ENCODE measurements at regions not wholly inside any gene's neighbourhood (a gene's known extent, or its start where the extent isn't known, plus 50 kb on each side); places are given as distances from the start of the nearest gene placed in this dataset.

GRCh38 chr20:6471110-6471647 is 296.3 kb upstream of the BMP2 start:
- ChIA-PET POLR2A (no interaction called here), CTCF (no interaction called here)
- DNase-seq (ENCODE audit: low read depth, low spot score) = no peak
- H3K4me3 ChIP-seq (ENCODE audit: low read depth, low read length) = no peak overlapping the region
- TF ChIP-seq CTCF (IDR thresholded peaks at IDR 0.05; ENCODE audit: insufficient read depth, low read length, missing control alignments) = no peak

- TF ChIP-seq CTCF (IDR thresholded peaks at IDR 0.05; ENCODE audit: insufficient read depth, low read length, missing control alignments) = no peak
These were observed 297.8 kb upstream of the BMP2 start for GRCh38 chr20:6469695-6470094.

GRCh38 chr20:6468423-6469116 is 298.9 kb upstream of the BMP2 start:
- CTCF ChIA-PET = no interaction called here
- POLR2A ChIA-PET = no interaction called here
- TF ChIP-seq CTCF (IDR thresholded peaks at IDR 0.05; ENCODE audit: insufficient read depth, low read length, missing control alignments) = no peak
- H3K4me3 ChIP-seq (ENCODE audit: low read depth, low read length) = no peak overlapping the region
- DNase-seq (ENCODE audit: low read depth, low spot score) = no peak

More at GRCh38 chr20:6469695-6470094, 297.8 kb upstream of the BMP2 start:
- ChIA-PET CTCF (no interaction called here), POLR2A (no interaction called here)
- no peak overlapping the region for H3K4me3 ChIP-seq (ENCODE audit: low read depth, low read length)
- DNase-seq (ENCODE audit: low read depth, low spot score) = no peak

GRCh38 chr20:6467562-6467961 is 299.9 kb upstream of the BMP2 start:
- POLR2A ChIA-PET = no interaction called here
- TF ChIP-seq CTCF (IDR thresholded peaks at IDR 0.05; ENCODE audit: insufficient read depth, low read length, missing control alignments) = no peak
- DNase-seq (ENCODE audit: low read depth, low spot score) = no peak
- H3K4me3 ChIP-seq (ENCODE audit: low read depth, low read length) = no peak overlapping the region
- CTCF ChIA-PET = no interaction called here

- no peak overlapping the region for H3K4me3 ChIP-seq (ENCODE audit: low read depth, low read length)
- ChIA-PET POLR2A (no interaction called here), CTCF (no interaction called here)
- TF ChIP-seq CTCF (IDR thresholded peaks at IDR 0.05; ENCODE audit: insufficient read depth, low read length, missing control alignments) = no peak
- no peak for DNase-seq (ENCODE audit: low read depth, low spot score)
These were observed 301.2 kb upstream of the BMP2 start for GRCh38 chr20:6466075-6466810.

- DNase-seq (ENCODE audit: low read depth, low spot score) = no peak
- CTCF ChIA-PET = no interaction called here
- TF ChIP-seq CTCF (IDR thresholded peaks at IDR 0.05; ENCODE audit: insufficient read depth, low read length, missing control alignments) = no peak
- POLR2A ChIA-PET = no interaction called here
- H3K4me3 ChIP-seq (ENCODE audit: low read depth, low read length) = no peak overlapping the region
These were observed 316.6 kb upstream of the BMP2 start for GRCh38 chr20:6450841-6451240.

Data from AG04449 (cell line).